GM23248 (cell line): ENCODE measurements at regions not wholly inside any gene's neighbourhood (a gene's known extent, or its start where the extent isn't known, plus 50 kb on each side); places are given as distances from the start of the nearest gene placed in this dataset.

Experiments used
- DNase-seq: peaks from one replicate; pipeline ENCODE4 v3.0.0-alpha.2; 2015
- H2AFZ ChIP-seq: fragments of 200-600 bp; sonication (generic); 2 replicates; pipeline ENCODE4 v1.6.1; 2016; ENCODE audit warnings: antibody characterized with exemption
- H3F3A ChIP-seq: fragments of 200-600 bp; sonication (generic); 2 replicates; pipeline ENCODE4 v1.6.1; 2016; ENCODE audit warnings: mild to moderate bottlenecking, antibody characterized with exemption, mixed run types; ENCODE audit not compliant: insufficient read depth
- H3K27ac ChIP-seq: fragments of 200-600 bp; sonication (generic); 2 replicates; pipeline ENCODE4 v1.5.1; 2016; ENCODE audit warnings: mild to moderate bottlenecking
- H3K27me3 ChIP-seq: fragments of 200-600 bp; sonication (generic); replicated peaks from 2 replicates; pipeline ENCODE4 v1.6.1; 2016; ENCODE audit warnings: mild to moderate bottlenecking; ENCODE audit not compliant: insufficient read depth
- H3K36me3 ChIP-seq: fragments of 200-600 bp; sonication (generic); 2 replicates; pipeline ENCODE4 v1.6.1; 2016; ENCODE audit warnings: low read depth, mild to moderate bottlenecking
- H3K4me1 ChIP-seq: fragments of 200-600 bp; sonication (generic); 2 replicates; pipeline ENCODE4 v1.6.1; 2016; ENCODE audit warnings: mild to moderate bottlenecking; ENCODE audit not compliant: insufficient read depth
- H3K4me2 ChIP-seq: fragments of 200-600 bp; sonication (generic); one replicate; pipeline ENCODE4 v1.6.1; 2016; ENCODE audit warnings: mild to moderate bottlenecking; ENCODE audit not compliant: unreplicated experiment
- H3K4me3 ChIP-seq: fragments of 200-600 bp; sonication (generic); 2 replicates; pipeline ENCODE4 v1.5.1; 2016; ENCODE audit warnings: mild to moderate bottlenecking
- H3K79me2 ChIP-seq: fragments of 200-600 bp; sonication (generic); 2 replicates; pipeline ENCODE4 v1.6.1; 2016; ENCODE audit warnings: mild to moderate bottlenecking; ENCODE audit not compliant: insufficient read depth
- H3K9ac ChIP-seq: fragments of 200-600 bp; sonication (generic); 2 replicates; pipeline ENCODE4 v1.6.1; 2016; ENCODE audit warnings: mild to moderate bottlenecking
- H3K9me2 ChIP-seq: fragments of 200-600 bp; sonication (generic); 2 replicates; pipeline ENCODE4 v1.6.1; 2016; ENCODE audit warnings: mixed run types, mild to moderate bottlenecking, moderate library complexity; ENCODE audit not compliant: insufficient read depth
- H3K9me3 ChIP-seq: fragments of 200-600 bp; sonication (generic); one replicate; pipeline ENCODE4 v1.6.1; 2017; ENCODE audit warnings: low read depth
- H4K20me1 ChIP-seq: fragments of 200-600 bp; sonication (generic); 2 replicates; pipeline ENCODE4 v1.6.0; 2016; ENCODE audit not compliant: insufficient read depth
- EZH2 ChIP-seq: fragments of 200-600 bp; sonication (generic); IDR thresholded peaks from 2 replicates; pipeline ENCODE4 v1.6.1; 2018; ENCODE audit warnings: antibody characterized with exemption, mild to moderate bottlenecking; ENCODE audit not compliant: insufficient read depth, poor library complexity, severe bottlenecking
- EZH2phosphoT487 ChIP-seq: fragments of 200-600 bp; sonication (generic); IDR thresholded peaks from 2 replicates; pipeline ENCODE4 v1.6.1; 2018; ENCODE audit warnings: antibody characterized with exemption, moderate library complexity, mild to moderate bottlenecking, low read depth; ENCODE audit not compliant: insufficient read depth
- WGBS, 2 experiments: methylation state at CpG; one replicate each; pipeline ENCODE4 v1.1.6; 2015 to 2017; ENCODE audit warnings: low lambda C conversion rate in 2 of 2, low coverage in 1 of 2; ENCODE audit errors: missing lambda C conversion rate in 2 of 2; 5-methylcytosine and 5-hydroxymethylcytosine counted together
- in situ Hi-C: fragments of 300-500 bp; cut with MboI; formaldehyde crosslinking; loops from 2 replicates; pipeline ENCODE4 v1.15.0; 2020

DNA sequence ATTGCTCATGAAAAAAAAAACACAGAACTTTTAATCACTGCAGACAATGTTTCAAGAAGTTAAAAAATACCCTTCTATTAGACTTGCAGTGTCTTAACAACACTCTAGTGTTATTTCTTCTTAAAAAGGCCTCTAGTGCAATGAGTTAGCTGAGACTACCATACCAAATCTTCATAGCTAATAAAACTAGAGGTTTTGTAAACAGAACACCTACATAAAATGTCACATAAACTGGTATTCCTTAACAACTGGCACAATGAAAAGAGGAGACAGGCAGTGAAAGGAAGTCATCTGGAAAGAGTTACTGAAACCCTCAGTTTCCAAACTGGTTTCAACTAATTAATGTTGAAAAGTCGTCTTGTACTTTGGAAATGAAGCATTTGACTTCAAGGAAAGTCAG lies 394.2 kb upstream of the PMFBP1 start:
- Histone ChIP-seq H3K9me3 (no peaks in the 10 kb centered on the region), H2AFZ (no peak overlapping the region), H3K27me3 (no peaks in the 10 kb centered on the region), H3K4me3 (no peak overlapping the region), H3K4me1 (no peaks in the 10 kb centered on the region), H3K79me2 (no peaks in the 10 kb centered on the region), H3K4me2 (no peak overlapping the region), H3K9me2 (no peaks in the 10 kb centered on the region), H3K9ac (no peak overlapping the region), H3K36me3 (no peaks in the 10 kb centered on the region), H4K20me1 (no peaks in the 10 kb centered on the region), H3K27ac (no peak overlapping the region), H3F3A (no peaks in the 10 kb centered on the region)
- in situ Hi-C loops, result no loop called here
- 62 to 93% methylated on average over 1 of the region's 1 CpG for WGBS, 2 experiments
- TF ChIP-seq EZH2phosphoT487, result no peak
- TF ChIP-seq EZH2, result no peak
- no peak for DNase-seq

DNA sequence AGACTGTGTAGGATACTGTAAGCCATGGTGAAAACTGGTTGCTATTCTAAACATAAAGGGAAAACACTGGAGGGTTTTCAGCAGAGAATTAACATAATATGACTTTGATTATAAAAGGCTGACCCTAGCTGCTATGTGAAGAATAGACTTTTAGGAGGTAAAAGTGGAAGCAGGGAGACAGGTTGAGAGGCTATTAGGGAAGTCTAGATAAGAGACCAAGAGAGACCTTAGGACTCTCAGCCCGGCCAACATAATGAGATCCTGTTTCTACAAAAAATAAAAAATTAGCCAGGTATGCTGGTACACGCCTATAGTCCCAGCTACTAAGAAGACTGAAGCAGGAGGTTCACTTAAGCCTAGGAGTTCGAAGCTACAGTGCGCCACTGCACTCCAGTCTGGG lies 393.2 kb upstream of the PMFBP1 start:
- no peaks in the 10 kb centered on the region for H3K9me2 ChIP-seq
- H4K20me1 ChIP-seq, result no peaks in the 10 kb centered on the region
- H3K4me3 ChIP-seq, result no peak overlapping the region
- 90 to 93% methylated on average over 4 of the region's 4 CpGs for WGBS, 2 experiments
- H3F3A ChIP-seq, result no peaks in the 10 kb centered on the region
- in situ Hi-C loops, result no loop called here
- no peaks in the 10 kb centered on the region for H3K27me3 ChIP-seq
- DNase-seq, result no peak
- no peaks in the 10 kb centered on the region for H3K36me3 ChIP-seq
- TF ChIP-seq EZH2 (no peak), EZH2phosphoT487 (no peak)
- no peaks in the 10 kb centered on the region for H3K79me2 ChIP-seq
- H2AFZ ChIP-seq, result no peak overlapping the region
- H3K4me2 ChIP-seq, result no peak overlapping the region
- no peak overlapping the region for H3K27ac ChIP-seq
- H3K9me3 ChIP-seq, result no peaks in the 10 kb centered on the region
- H3K4me1 ChIP-seq, result no peaks in the 10 kb centered on the region
- no peak overlapping the region for H3K9ac ChIP-seq

DNA sequence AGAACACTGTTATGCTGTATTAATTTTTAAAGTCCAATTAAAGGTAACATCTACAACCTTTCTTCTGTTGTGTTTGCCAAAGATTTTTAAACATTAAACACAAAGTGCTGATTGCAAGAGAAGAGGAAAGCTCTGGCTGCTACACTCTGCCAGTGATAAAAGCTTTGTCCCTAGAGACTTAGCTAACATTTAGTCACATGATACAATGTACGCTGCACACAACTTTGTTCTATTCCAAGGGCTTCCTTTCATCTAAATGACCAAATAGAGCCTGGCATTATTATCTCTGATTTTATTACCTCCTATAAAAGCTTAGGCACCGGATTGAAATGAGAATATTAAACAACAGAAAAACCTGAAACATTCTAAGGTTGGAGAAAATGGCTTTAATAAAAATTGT lies 388.7 kb upstream of the PMFBP1 start:
- WGBS, 2 experiments, result 59 to 65% methylated on average over 2 of the region's 2 CpGs
- in situ Hi-C loops, result no loop called here
- TF ChIP-seq EZH2phosphoT487 (no peak), EZH2 (no peak)

DNA sequence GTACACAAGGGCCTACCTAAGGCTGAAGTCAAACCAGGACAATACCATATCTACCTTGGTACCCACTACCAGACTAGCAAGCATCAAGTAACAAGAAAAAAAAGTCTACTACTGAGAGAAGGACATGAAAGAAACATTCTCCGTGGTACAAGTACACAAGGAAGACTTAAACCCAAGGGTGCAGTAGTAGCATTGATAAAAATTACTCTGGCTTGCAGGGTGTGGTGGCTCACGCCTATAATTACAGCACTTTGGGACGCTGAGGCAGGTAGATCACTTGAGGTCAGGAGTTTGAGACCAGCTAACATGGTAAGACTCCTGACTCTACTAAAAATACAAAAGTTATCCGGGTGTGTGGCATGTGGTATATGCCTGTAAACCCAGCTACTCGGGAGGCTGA lies 386.5 kb upstream of the PMFBP1 start:
- H3K27ac ChIP-seq, result no peak overlapping the region
- no peaks in the 10 kb centered on the region for H3K4me1 ChIP-seq
- no peaks in the 10 kb centered on the region for H3K27me3 ChIP-seq
- no peaks in the 10 kb centered on the region for H3K79me2 ChIP-seq
- H3F3A ChIP-seq, result no peaks in the 10 kb centered on the region
- in situ Hi-C loops, result no loop called here
- no peak overlapping the region for H2AFZ ChIP-seq
- no peaks in the 10 kb centered on the region for H3K9me2 ChIP-seq
- H3K36me3 ChIP-seq, result no peaks in the 10 kb centered on the region
- no peak overlapping the region for H3K4me2 ChIP-seq
- TF ChIP-seq EZH2phosphoT487 (no peak), EZH2 (no peak)
- H3K4me3 ChIP-seq, result no peak overlapping the region
- H3K9me3 ChIP-seq, result no peaks in the 10 kb centered on the region
- H3K9ac ChIP-seq, result no peak overlapping the region
- no peaks in the 10 kb centered on the region for H4K20me1 ChIP-seq
- 93 to 94% methylated on average over 5 of the region's 5 CpGs for WGBS, 2 experiments
- DNase-seq, result no peak

More for the DNA sequence above, 388.7 kb upstream of the PMFBP1 start:
- H3K27ac ChIP-seq, result no peak overlapping the region
- no peaks in the 10 kb centered on the region for H3K36me3 ChIP-seq
- DNase-seq, result no peak
- H3K4me2 ChIP-seq, result no peak overlapping the region
- no peaks in the 10 kb centered on the region for H3K9me2 ChIP-seq
- no peaks in the 10 kb centered on the region for H3K4me1 ChIP-seq
- H3K9ac ChIP-seq, result no peak overlapping the region
- no peaks in the 10 kb centered on the region for H3F3A ChIP-seq
- no peaks in the 10 kb centered on the region for H3K9me3 ChIP-seq
- H3K4me3 ChIP-seq, result no peak overlapping the region
- no peak overlapping the region for H2AFZ ChIP-seq
- H3K79me2 ChIP-seq, result no peaks in the 10 kb centered on the region
- H3K27me3 ChIP-seq, result no peaks in the 10 kb centered on the region
- H4K20me1 ChIP-seq, result no peaks in the 10 kb centered on the region

DNA sequence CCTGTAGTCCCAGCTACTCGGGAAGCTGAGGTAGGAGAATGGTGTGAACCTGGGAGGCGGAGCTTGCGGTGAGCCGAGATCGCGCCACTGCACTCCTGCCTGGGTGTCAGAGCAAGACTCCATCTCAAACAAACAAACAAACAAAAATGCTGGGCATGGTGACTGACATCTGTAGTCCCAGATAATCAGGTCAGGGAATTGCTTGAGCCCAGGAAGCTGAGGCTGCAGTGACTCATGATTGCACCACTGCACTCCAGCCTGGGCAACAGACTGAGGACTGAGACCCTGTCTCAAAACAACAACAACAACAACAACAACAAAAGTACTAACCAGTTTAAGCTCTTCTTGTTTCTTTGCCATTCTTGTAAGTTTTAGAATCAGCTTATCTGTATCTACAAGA lies 383.0 kb upstream of the PMFBP1 start:
- Histone ChIP-seq H3K4me3 (no peak overlapping the region), H3K4me2 (no peak overlapping the region), H3K9ac (no peak overlapping the region), H3F3A (no peaks in the 10 kb centered on the region), H4K20me1 (no peaks in the 10 kb centered on the region), H3K27me3 (no peaks in the 10 kb centered on the region), H3K36me3 (no peaks in the 10 kb centered on the region), H3K9me3 (no peaks in the 10 kb centered on the region), H3K79me2 (no peaks in the 10 kb centered on the region), H3K4me1 (no peaks in the 10 kb centered on the region), H3K27ac (no peak overlapping the region), H3K9me2 (no peaks in the 10 kb centered on the region), H2AFZ (no peak overlapping the region)
- 96 to 98% methylated on average over 6 of the region's 6 CpGs for WGBS, 2 experiments
- TF ChIP-seq EZH2phosphoT487, result no peak
- TF ChIP-seq EZH2, result no peak
- DNase-seq, result no peak
- in situ Hi-C loops, result no loop called here
